Immature natural killer cell (primary cell): ENCODE measurements at regions not wholly inside any gene's neighbourhood (a gene's known extent, or its start where the extent isn't known, plus 50 kb on each side); places are given as distances from the start of the nearest gene placed in this dataset.
A peak's percentile ranks its signal among the peaks of the same experiment; 100 is the strongest.

Source experiments
- DNase-seq, 3 donors: peaks; one replicate each; pipeline ENCODE4 v3.0.0; 2022; ENCODE audit warnings: mixed read lengths in 1 of 3
- H3K27ac Mint-ChIP-seq, 6 donors: one replicate each; pipeline ENCODE4 v1.8.0; 2020; ENCODE audit warnings: mixed read lengths in 6 of 6, mild to moderate bottlenecking in 5 of 6, inconsistent platforms in 4 of 6, moderate library complexity in 3 of 6
- H3K27me3 Mint-ChIP-seq, 3 donors: one replicate each; pipeline ENCODE4 v1.8.0; 2020 to 2021; ENCODE audit warnings: low read depth in 3 of 3, mild to moderate bottlenecking in 3 of 3, mixed read lengths in 3 of 3, moderate library complexity in 3 of 3, inconsistent platforms in 1 of 3
- H3K36me3 Mint-ChIP-seq, 3 donors: one replicate each; pipeline ENCODE4 v1.8.0; 2020; ENCODE audit warnings: mixed read lengths in 3 of 3, inconsistent platforms in 2 of 3, mild to moderate bottlenecking in 2 of 3
- H3K4me1 Mint-ChIP-seq, 2 donors: one replicate each; pipeline ENCODE4 v1.8.0; 2020; ENCODE audit warnings: inconsistent platforms in 2 of 2, mild to moderate bottlenecking in 2 of 2, mixed read lengths in 2 of 2, moderate library complexity in 1 of 2
- H3K4me3 Mint-ChIP-seq, 5 donors: one replicate each; pipeline ENCODE4 v1.8.0; 2020; ENCODE audit warnings: mild to moderate bottlenecking in 5 of 5, mixed read lengths in 5 of 5, inconsistent platforms in 3 of 5, moderate library complexity in 3 of 5
- H3K9me3 Mint-ChIP-seq, 6 donors: one replicate each; pipeline ENCODE4 v1.8.0; 2020; ENCODE audit warnings: mild to moderate bottlenecking in 6 of 6, mixed read lengths in 6 of 6, inconsistent platforms in 4 of 6, moderate library complexity in 3 of 6

- H3K27ac Mint-ChIP-seq, result no peak overlapping the region
- DNase-seq, result no peak
- H3K4me3 Mint-ChIP-seq, result no peak overlapping the region
- H3K4me1 Mint-ChIP-seq, result no peaks in the 10 kb centered on the region
- H3K9me3 Mint-ChIP-seq, result peaks cover 0 to 9% (median 2%) of the 10 kb centered on the region in 6 donors
- no peaks in the 10 kb centered on the region for H3K27me3 Mint-ChIP-seq
- peaks cover 0 to 13% (median 7%) of the 10 kb centered on the region in 3 donors for H3K36me3 Mint-ChIP-seq
Measured at GRCh38 chr3:106249981-106250380, 381.2 kb upstream of the CBLB start.

DNA sequence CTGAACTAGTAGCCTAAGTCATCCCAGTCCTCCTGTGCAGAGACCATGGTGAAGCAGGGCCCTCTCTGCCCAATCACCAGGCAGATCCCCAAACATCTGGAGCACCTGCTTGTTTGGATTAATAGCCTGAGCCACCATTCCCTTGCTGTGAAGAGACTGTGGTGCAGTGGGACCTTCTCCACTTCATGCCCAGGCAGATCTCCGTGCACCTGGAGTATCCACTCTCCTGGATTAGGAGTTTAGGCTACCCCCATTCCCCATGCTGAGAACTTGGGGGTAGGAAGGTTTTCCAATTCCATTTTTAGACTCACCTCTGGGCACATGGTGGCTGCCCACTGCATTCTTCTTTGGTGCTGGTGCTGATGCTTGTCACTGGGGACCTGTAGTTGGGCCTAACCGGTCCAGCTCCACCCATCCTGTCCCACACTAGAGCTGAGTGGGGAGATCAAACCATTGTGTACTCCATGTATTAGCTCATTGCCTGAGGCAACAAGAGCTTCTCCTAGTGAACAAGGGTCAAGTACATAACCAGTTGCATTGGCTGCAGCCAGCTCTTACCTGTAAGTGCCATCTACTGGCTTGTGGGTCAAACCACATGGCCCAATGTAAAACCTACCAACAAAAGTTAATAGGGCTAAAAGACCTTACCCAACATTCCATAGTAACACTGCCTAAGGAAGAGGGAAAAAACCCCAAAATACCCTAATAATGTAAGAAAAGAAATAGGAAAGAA is 382.5 kb upstream of the CBLB start:
- DNase-seq, result no peak
- Mint-ChIP-seq H3K9me3 (peaks cover 0 to 9% (median 2%) of the 10 kb centered on the region in 6 donors), H3K4me1 (no peaks in the 10 kb centered on the region), H3K27me3 (no peaks in the 10 kb centered on the region), H3K27ac (no peak overlapping the region), H3K4me3 (no peak overlapping the region), H3K36me3 (peaks cover 0 to 13% (median 7%) of the 10 kb centered on the region in 3 donors)

DNA sequence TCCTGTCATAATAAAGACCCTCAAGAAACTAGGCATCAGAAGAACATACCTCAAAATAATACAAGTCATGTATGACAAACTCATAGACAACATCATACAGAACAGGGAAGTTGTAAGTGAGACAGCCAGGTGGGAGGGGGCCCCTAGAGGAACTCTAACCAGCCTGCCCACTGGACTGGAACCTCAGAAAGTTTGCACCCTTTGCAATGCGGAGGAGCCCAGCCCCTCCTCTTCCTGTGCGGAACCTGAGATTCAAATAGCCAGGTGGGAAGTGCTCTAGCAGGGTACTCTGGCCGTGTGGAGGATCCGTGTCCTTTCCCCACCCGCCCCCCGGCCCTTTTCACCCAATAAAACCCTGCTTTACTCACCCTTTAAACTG is 387.0 kb upstream of the CBLB start:
- Mint-ChIP-seq H3K4me1 (no peaks in the 10 kb centered on the region), H3K4me3 (no peak overlapping the region), H3K9me3 (peaks cover 0 to 9% (median 2%) of the 10 kb centered on the region in 6 donors), H3K27me3 (no peaks in the 10 kb centered on the region), H3K36me3 (peaks cover 0 to 12% (median 12%) of the 10 kb centered on the region in 3 donors), H3K27ac (no peak overlapping the region)
- no peak for DNase-seq

DNA sequence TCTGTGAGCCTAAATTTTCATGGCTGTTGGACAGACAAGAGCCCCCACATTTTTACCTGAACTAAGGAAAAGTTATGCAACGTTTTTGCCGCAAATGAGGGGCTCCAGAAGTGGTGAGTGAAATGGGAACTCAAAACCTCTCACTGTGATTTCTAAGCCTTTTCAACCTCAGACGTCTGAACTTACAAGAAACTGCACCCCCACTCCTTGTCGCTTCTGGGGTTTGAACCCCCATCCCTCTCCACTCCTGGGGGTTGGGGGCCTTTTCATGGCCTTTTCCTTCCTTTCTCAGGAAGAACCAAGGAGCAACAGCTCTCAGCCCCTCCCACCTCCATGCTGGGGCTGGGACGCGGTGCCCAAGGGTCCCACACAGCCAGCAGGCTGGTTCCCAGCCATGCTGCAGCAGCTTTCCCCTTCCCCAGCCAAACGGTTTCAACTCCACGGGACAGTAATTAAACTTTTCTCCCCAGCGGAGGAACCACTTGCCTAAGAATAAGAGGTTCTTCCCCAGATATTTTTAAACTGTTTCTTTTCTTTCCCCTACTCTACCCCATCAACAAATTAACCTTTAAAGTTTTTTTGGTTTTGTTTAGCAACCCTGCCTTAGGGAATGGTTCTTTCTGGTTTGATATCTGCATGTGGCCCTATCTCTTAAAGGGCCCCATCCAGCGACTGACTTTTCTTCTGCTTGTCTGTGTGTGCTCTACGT is 387.6 kb upstream of the CBLB start:
- H3K27ac Mint-ChIP-seq, result no peak overlapping the region
- peaks cover 0 to 11% (median 7%) of the 10 kb centered on the region in 3 donors for H3K36me3 Mint-ChIP-seq
- no peak overlapping the region for H3K4me3 Mint-ChIP-seq
- H3K4me1 Mint-ChIP-seq, result no peaks in the 10 kb centered on the region
- H3K9me3 Mint-ChIP-seq, result peaks cover 0 to 6% (median under 1%) of the 10 kb centered on the region in 6 donors
- no peak for DNase-seq
- H3K27me3 Mint-ChIP-seq, result no peaks in the 10 kb centered on the region

GRCh38 chr3:106257172-106257571 is 388.4 kb upstream of the CBLB start:
- peaks cover 0 to 2% of the 10 kb centered on the region in 2 donors for H3K4me1 Mint-ChIP-seq
- no peak for DNase-seq
- H3K9me3 Mint-ChIP-seq, result peaks cover 0 to 4% (median 0%) of the 10 kb centered on the region in 6 donors
- no peak overlapping the region for H3K4me3 Mint-ChIP-seq
- peaks cover 0 to 7% (median 3%) of the 10 kb centered on the region in 3 donors for H3K36me3 Mint-ChIP-seq
- H3K27ac Mint-ChIP-seq, result no peak overlapping the region
- no peaks in the 10 kb centered on the region for H3K27me3 Mint-ChIP-seq

DNA sequence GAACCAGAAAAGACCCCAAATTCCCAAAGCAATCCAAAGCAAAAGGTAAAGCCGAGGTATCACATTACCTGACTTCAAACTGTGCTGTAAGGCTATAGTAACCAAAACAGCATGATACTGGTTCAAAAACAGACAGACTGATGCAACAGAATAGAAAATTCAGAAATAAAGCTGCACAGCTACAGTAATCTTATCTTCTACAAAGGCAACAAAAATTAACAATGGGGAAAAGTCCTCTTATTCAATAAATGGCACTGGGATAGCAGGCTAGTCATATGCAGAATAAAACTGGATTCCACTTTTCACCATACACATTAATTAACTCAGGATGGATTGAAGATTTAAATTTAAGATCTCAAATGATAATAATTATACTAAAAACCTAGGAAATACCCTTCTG is 392.6 kb upstream of the CBLB start:
- no peak for DNase-seq
- Mint-ChIP-seq H3K4me3 (no peak overlapping the region), H3K36me3 (peaks cover 0 to 4% (median 0%) of the 10 kb centered on the region in 3 donors), H3K27me3 (peaks cover 0 to 2% (median 0%) of the 10 kb centered on the region in 3 donors), H3K27ac (no peak overlapping the region), H3K9me3 (no peaks in the 10 kb centered on the region), H3K4me1 (peaks cover 0 to 2% of the 10 kb centered on the region in 2 donors)

GRCh38 chr3:106261915-106262683 is 393.3 kb upstream of the CBLB start:
- H3K9me3 Mint-ChIP-seq, result no peaks in the 10 kb centered on the region
- H3K27ac Mint-ChIP-seq, result peak overlapping the region in 1 of 6 donors; percentile 21
- H3K36me3 Mint-ChIP-seq, result peaks cover 0 to 4% (median 0%) of the 10 kb centered on the region in 3 donors
- H3K4me3 Mint-ChIP-seq, result no peak overlapping the region
- H3K4me1 Mint-ChIP-seq, result peaks cover 0 to 2% of the 10 kb centered on the region in 2 donors
- no peak for DNase-seq
- H3K27me3 Mint-ChIP-seq, result peaks cover 0 to 2% (median 0%) of the 10 kb centered on the region in 3 donors

GRCh38 chr3:106263011-106263410 is 394.2 kb upstream of the CBLB start:
- no peak overlapping the region for H3K4me3 Mint-ChIP-seq
- H3K27ac Mint-ChIP-seq, result no peak overlapping the region

GRCh38 chr3:106263546-106263945 is 394.7 kb upstream of the CBLB start:
- H3K36me3 Mint-ChIP-seq, result no peaks in the 10 kb centered on the region
- peaks cover 0 to 2% of the 10 kb centered on the region in 2 donors for H3K4me1 Mint-ChIP-seq
- peaks cover 0 to 2% (median 0%) of the 10 kb centered on the region in 3 donors for H3K27me3 Mint-ChIP-seq
- DNase-seq, result no peak
- H3K9me3 Mint-ChIP-seq, result no peaks in the 10 kb centered on the region
- H3K4me3 Mint-ChIP-seq, result no peak overlapping the region
- no peak overlapping the region for H3K27ac Mint-ChIP-seq

More at GRCh38 chr3:106263011-106263410, 394.2 kb upstream of the CBLB start:
- Mint-ChIP-seq H3K27me3 (peaks cover 0 to 2% (median 0%) of the 10 kb centered on the region in 3 donors), H3K9me3 (no peaks in the 10 kb centered on the region), H3K36me3 (no peaks in the 10 kb centered on the region), H3K4me1 (peaks cover 0 to 2% of the 10 kb centered on the region in 2 donors)
- DNase-seq, result no peak

- Mint-ChIP-seq H3K9me3 (no peaks in the 10 kb centered on the region), H3K4me3 (no peak overlapping the region), H3K36me3 (no peaks in the 10 kb centered on the region), H3K4me1 (peaks cover 0 to 2% of the 10 kb centered on the region in 2 donors), H3K27me3 (peaks cover 0 to 2% (median 2%) of the 10 kb centered on the region in 3 donors), H3K27ac (no peak overlapping the region)
- DNase-seq, result no peak
Measured at GRCh38 chr3:106265704-106266103, 396.9 kb upstream of the CBLB start.

DNA sequence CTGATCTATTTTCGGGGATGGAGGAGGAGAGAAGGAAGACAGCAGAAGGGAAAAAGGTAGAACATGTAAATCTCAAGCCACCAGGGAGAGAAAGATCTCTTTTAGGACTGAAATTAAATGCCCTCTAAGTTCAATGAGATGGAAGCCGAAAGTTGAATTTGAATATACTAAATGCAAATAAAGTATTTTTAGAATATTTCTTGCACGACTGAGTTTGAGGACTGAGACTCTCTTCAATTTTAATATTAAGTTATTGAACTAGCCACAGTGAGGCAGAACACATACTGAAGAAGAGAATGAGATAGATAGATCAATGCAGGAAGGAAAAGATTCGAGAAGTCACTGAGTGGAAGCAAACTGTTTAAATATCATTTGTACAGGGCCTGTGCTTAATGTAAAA is 399.9 kb upstream of the CBLB start:
- Mint-ChIP-seq H3K27ac (no peak overlapping the region), H3K4me3 (no peak overlapping the region), H3K9me3 (no peaks in the 10 kb centered on the region)

DNA sequence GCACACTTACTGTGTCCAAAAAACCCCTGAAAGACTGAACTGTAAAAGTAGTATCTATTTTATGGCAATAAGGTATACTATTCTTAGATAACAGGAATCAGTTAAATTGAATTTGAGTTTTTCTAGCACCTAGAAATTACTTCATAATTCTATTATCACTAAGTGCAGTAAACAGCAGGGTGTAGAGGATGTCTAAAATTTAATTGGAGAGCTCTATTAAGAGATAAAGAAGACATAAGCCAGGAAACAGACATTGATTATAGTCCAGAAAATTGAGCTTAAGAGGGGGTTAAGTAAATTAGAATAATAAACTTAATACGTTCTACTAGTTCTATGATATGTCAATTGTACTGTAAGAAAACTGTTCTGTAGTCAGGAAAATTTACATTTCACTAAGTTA is 403.5 kb upstream of the CBLB start:
- Mint-ChIP-seq H3K27me3 (peaks cover 0 to 2% (median 0%) of the 10 kb centered on the region in 3 donors), H3K36me3 (no peaks in the 10 kb centered on the region), H3K9me3 (no peaks in the 10 kb centered on the region), H3K27ac (no peak overlapping the region), H3K4me3 (no peak overlapping the region), H3K4me1 (peaks cover 2 to 13% of the 10 kb centered on the region in 2 donors)
- no peak for DNase-seq

More for the DNA sequence above, 399.9 kb upstream of the CBLB start:
- Mint-ChIP-seq H3K27me3 (peaks cover 0 to 2% (median 2%) of the 10 kb centered on the region in 3 donors), H3K36me3 (no peaks in the 10 kb centered on the region), H3K4me1 (no peaks in the 10 kb centered on the region)
- DNase-seq, result no peak

- peaks cover 6 to 19% of the 10 kb centered on the region in 2 donors for H3K4me1 Mint-ChIP-seq
- H3K9me3 Mint-ChIP-seq, result no peaks in the 10 kb centered on the region
- no peak overlapping the region for H3K4me3 Mint-ChIP-seq
- no peak overlapping the region for H3K27ac Mint-ChIP-seq
- no peak for DNase-seq
- peaks cover 0 to 6% (median 0%) of the 10 kb centered on the region in 3 donors for H3K36me3 Mint-ChIP-seq
- no peaks in the 10 kb centered on the region for H3K27me3 Mint-ChIP-seq
Measured at GRCh38 chr3:106275592-106275991, 406.8 kb upstream of the CBLB start.

- H3K4me1 Mint-ChIP-seq, result peaks cover 6 to 19% of the 10 kb centered on the region in 2 donors
- no peak overlapping the region for H3K4me3 Mint-ChIP-seq
- no peak for DNase-seq
- H3K27me3 Mint-ChIP-seq, result no peaks in the 10 kb centered on the region
- H3K36me3 Mint-ChIP-seq, result peaks cover 0 to 6% (median 0%) of the 10 kb centered on the region in 3 donors
- H3K27ac Mint-ChIP-seq, result no peak overlapping the region
- H3K9me3 Mint-ChIP-seq, result no peaks in the 10 kb centered on the region
Measured at GRCh38 chr3:106276151-106276550, 407.3 kb upstream of the CBLB start.
